Calu3 (cell line): ENCODE measurements at regions not wholly inside any gene's neighbourhood (a gene's known extent, or its start where the extent isn't known, plus 50 kb on each side); places are given as distances from the start of the nearest gene placed in this dataset.

Source experiments
- BruUV-seq: library from RNA; stranded (reverse); fragments of 400-500 nt; replicated peaks from 2 replicates; lab custom pipeline; 2021; lab: Mats Ljungman, UMichigan
- CTCF ChIA-PET: fragments of 300-600 bp; sonication (Branson Sonifier 250); formaldehyde crosslinking; loops from one replicate; lab custom pipeline; 2022; ENCODE audit warnings: antibody characterized with exemption; lab: Charles Lee
- DNase-seq: peaks from one replicate; pipeline ENCODE4 v3.0.0; 2022
- H3K27ac Mint-ChIP-seq: one replicate; pipeline ENCODE4 v1.8.0; 2022; ENCODE audit warnings: mixed read lengths; ENCODE audit not compliant: unreplicated experiment
- H3K27me3 Mint-ChIP-seq: one replicate; pipeline ENCODE4 v1.8.0; 2022; ENCODE audit warnings: mixed read lengths; ENCODE audit not compliant: unreplicated experiment
- H3K36me3 Mint-ChIP-seq: one replicate; pipeline ENCODE4 v1.8.0; 2022; ENCODE audit warnings: mild to moderate bottlenecking, moderate library complexity, mixed read lengths; ENCODE audit not compliant: insufficient read depth, unreplicated experiment
- H3K4me1 Mint-ChIP-seq: one replicate; pipeline ENCODE4 v1.8.0; 2022; ENCODE audit warnings: mild to moderate bottlenecking, low read depth, mixed read lengths; ENCODE audit not compliant: unreplicated experiment
- H3K4me3 Mint-ChIP-seq: one replicate; pipeline ENCODE4 v1.8.0; 2022; ENCODE audit warnings: mild to moderate bottlenecking, low read depth, moderate library complexity, mixed read lengths; ENCODE audit not compliant: unreplicated experiment
- H3K9me3 Mint-ChIP-seq: one replicate; pipeline ENCODE4 v1.8.0; 2022; ENCODE audit warnings: low read depth, mixed read lengths; ENCODE audit not compliant: unreplicated experiment
- intact Hi-C: fragments of 100-400 bp; cut with micrococcal nuclease; formaldehyde crosslinking; loops from one replicate; pipeline ENCODE4 v1.10.0; 2022; ENCODE audit not compliant: unreplicated experiment
- TF ChIP-seq, protein P1 (sequence below): fragments of 200-600 bp; IDR thresholded peaks from one replicate; pipeline ENCODE4 v1.8.0; 2022; ENCODE audit warnings: antibody characterized with exemption; ENCODE audit not compliant: unreplicated experiment

DNA sequence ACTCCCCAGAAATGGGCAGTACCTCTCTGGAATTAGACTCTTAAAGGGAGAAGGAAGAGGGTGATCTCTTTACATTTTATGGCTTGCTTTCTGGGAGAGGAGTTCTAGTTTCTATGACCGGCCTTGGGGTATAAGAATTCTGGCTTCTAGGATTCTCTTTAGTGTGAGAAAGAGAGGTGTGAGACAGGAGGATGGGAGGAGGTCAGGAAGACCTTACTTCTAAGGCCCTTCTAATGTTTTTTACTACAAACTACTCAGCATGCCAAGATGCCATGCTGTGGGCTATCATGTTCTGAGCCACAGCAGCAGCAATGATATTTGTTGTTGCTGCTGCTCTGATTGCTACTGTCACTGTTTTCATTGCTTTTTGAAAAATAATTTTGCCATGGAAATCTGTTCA is 538.3 kb downstream of the SLITRK6 start:
- no peak overlapping the region for H3K27ac Mint-ChIP-seq
- no peaks in the 10 kb centered on the region for H3K4me1 Mint-ChIP-seq
- H3K36me3 Mint-ChIP-seq, result no peaks in the 10 kb centered on the region
- no peaks in the 10 kb centered on the region for H3K27me3 Mint-ChIP-seq
- BruUV-seq, result no TSS peak
- TF ChIP-seq, protein P1, sequence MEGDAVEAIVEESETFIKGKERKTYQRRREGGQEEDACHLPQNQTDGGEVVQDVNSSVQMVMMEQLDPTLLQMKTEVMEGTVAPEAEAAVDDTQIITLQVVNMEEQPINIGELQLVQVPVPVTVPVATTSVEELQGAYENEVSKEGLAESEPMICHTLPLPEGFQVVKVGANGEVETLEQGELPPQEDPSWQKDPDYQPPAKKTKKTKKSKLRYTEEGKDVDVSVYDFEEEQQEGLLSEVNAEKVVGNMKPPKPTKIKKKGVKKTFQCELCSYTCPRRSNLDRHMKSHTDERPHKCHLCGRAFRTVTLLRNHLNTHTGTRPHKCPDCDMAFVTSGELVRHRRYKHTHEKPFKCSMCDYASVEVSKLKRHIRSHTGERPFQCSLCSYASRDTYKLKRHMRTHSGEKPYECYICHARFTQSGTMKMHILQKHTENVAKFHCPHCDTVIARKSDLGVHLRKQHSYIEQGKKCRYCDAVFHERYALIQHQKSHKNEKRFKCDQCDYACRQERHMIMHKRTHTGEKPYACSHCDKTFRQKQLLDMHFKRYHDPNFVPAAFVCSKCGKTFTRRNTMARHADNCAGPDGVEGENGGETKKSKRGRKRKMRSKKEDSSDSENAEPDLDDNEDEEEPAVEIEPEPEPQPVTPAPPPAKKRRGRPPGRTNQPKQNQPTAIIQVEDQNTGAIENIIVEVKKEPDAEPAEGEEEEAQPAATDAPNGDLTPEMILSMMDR, result no peak
- intact Hi-C loops, result no loop called here
- no peak for DNase-seq
- H3K4me3 Mint-ChIP-seq, result no peak overlapping the region
- H3K9me3 Mint-ChIP-seq, result no peaks in the 10 kb centered on the region
- CTCF ChIA-PET, result no interaction called here

DNA sequence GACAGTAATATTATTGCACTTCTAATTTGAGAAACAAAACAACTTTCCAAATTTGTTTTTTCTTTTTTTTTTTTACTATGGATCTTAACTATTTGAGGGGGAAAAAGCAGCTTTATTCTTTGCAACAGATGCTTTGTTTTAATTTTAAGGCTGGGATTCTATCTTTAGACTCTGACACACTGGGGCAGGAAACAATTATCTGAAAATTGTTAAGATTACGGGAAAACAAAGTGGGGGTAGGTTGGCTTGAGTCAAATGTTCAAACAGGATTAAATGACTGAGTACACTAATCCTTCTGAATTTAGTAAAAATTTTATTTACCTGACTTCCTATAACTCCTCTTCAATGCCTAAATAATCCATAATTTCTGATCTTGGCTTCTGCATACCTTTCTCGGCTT is 543.2 kb downstream of the SLITRK6 start:
- CTCF ChIA-PET, result no interaction called here
- Mint-ChIP-seq H3K36me3 (no peaks in the 10 kb centered on the region), H3K4me1 (no peaks in the 10 kb centered on the region), H3K9me3 (no peaks in the 10 kb centered on the region), H3K4me3 (no peak overlapping the region), H3K27me3 (no peaks in the 10 kb centered on the region), H3K27ac (no peak overlapping the region)
- TF ChIP-seq, protein P1, result no peak
- DNase-seq, result no peak
- no TSS peak for BruUV-seq
- intact Hi-C loops, result no loop called here

DNA sequence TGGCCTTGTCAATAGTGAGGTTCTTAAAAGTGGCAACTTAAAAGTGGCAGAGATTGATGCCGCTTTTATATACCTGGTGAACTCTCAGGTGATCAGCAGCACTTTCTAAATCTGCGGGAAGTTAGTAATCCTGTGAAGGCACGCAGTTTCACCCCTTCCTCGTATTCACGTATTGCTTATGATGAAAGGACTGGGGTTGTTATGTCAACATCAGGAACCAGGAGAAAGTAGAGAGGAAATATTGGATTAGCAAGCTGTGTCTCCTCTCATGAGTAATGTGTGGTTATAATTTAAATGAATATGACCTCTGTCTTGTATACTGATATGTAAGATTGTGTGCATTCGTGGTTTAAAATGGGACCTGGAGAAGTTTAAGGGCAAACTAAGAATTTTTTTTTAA is 544.6 kb downstream of the SLITRK6 start:
- DNase-seq, result no peak
- Mint-ChIP-seq H3K4me3 (no peak overlapping the region), H3K27ac (no peak overlapping the region), H3K36me3 (no peaks in the 10 kb centered on the region), H3K27me3 (no peaks in the 10 kb centered on the region), H3K4me1 (no peaks in the 10 kb centered on the region), H3K9me3 (no peaks in the 10 kb centered on the region)
- no TSS peak for BruUV-seq
- CTCF ChIA-PET, result no interaction called here
- intact Hi-C loops, result no loop called here
- TF ChIP-seq, protein P1, result no peak

DNA sequence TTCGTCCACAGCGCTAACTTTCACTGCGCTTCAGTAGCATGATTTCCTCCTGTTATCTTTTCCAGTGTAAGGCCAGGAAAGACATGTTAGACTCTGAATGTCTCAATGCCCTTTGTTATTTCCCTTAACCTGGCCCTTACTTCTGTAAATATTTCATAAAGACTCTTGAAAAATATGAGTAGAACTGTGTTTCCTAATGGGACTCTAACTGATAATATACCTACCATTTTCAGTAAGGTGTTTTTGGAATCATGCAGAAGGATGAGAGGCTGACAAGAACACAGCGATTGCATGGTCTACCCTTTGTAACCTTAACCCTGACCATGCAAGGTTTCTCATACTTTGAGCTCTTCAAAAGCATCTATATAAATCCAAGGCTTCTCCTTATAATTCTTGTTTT is 550.1 kb downstream of the SLITRK6 start:
- Mint-ChIP-seq H3K9me3 (no peaks in the 10 kb centered on the region), H3K36me3 (no peaks in the 10 kb centered on the region), H3K4me3 (no peak overlapping the region), H3K4me1 (no peaks in the 10 kb centered on the region), H3K27ac (no peak overlapping the region), H3K27me3 (no peaks in the 10 kb centered on the region)
- CTCF ChIA-PET, result no interaction called here
- no peak for DNase-seq
- intact Hi-C loops, result no loop called here
- TF ChIP-seq, protein P1, result no peak
- no TSS peak for BruUV-seq
